WTC11 (cell line): ENCODE measurements at regions not wholly inside any gene's neighbourhood (a gene's known extent, or its start where the extent isn't known, plus 50 kb on each side); places are given as distances from the start of the nearest gene placed in this dataset.

Experiments used
- CBFB ChIP-seq: sonication (generic); formaldehyde crosslinking; IDR thresholded peaks from 2 replicates; pipeline ENCODE4 v1.8.1; 2022; ENCODE audit warnings: mild to moderate bottlenecking, low read depth, missing genetic modification reagents
- E2F4 ChIP-seq: sonication (generic); formaldehyde crosslinking; IDR thresholded peaks from 2 replicates; pipeline ENCODE4 v1.8.1; 2022; ENCODE audit warnings: low read depth, mild to moderate bottlenecking, moderate library complexity, missing genetic modification reagents, borderline replicate concordance
- FOXK1 ChIP-seq: sonication (generic); formaldehyde crosslinking; IDR thresholded peaks from 2 replicates; pipeline ENCODE4 v1.8.0; 2022; ENCODE audit warnings: mild to moderate bottlenecking, moderate library complexity, missing genetic modification reagents
- HMGA2 ChIP-seq: fragments of 250-450 bp; sonication (Bioruptor Pico); IDR thresholded peaks from 2 replicates; pipeline ENCODE4 v1.4.0; 2021; ENCODE audit warnings: mild to moderate bottlenecking, moderate library complexity
- KAT7 ChIP-seq: sonication (generic); formaldehyde crosslinking; IDR thresholded peaks from 2 replicates; pipeline ENCODE4 v1.8.1; 2023; ENCODE audit warnings: missing genetic modification reagents, mild to moderate bottlenecking, borderline replicate concordance
- NR1H2 ChIP-seq: sonication (generic); formaldehyde crosslinking; IDR thresholded peaks from 2 replicates; pipeline ENCODE4 v1.9.0; 2021; ENCODE audit warnings: mild to moderate bottlenecking, moderate library complexity, missing genetic modification reagents
- NR2C2 ChIP-seq: sonication (generic); formaldehyde crosslinking; IDR thresholded peaks from 2 replicates; pipeline ENCODE4 v1.8.0; 2022; ENCODE audit warnings: mild to moderate bottlenecking, missing genetic modification reagents
- TEAD4 ChIP-seq: sonication (generic); formaldehyde crosslinking; IDR thresholded peaks from 2 replicates; pipeline ENCODE4 v1.8.0; 2022; ENCODE audit warnings: mild to moderate bottlenecking, missing genetic modification reagents
- ZNF423 ChIP-seq: fragments of 250-450 bp; sonication (Bioruptor Pico); IDR thresholded peaks from 2 replicates; pipeline ENCODE4 v2.1.2; 2022; ENCODE audit warnings: mild to moderate bottlenecking, moderate library complexity
- TF ChIP-seq, protein P1 (sequence below): fragments of 200-600 bp; IDR thresholded peaks from 2 replicates; pipeline ENCODE4 v1.8.0; 2022; ENCODE audit warnings: antibody characterized with exemption
- TF ChIP-seq, protein P2 (sequence below): sonication (generic); formaldehyde crosslinking; IDR thresholded peaks from 2 replicates; pipeline ENCODE4 v1.8.0; 2022; ENCODE audit warnings: mild to moderate bottlenecking, missing genetic modification reagents

DNA sequence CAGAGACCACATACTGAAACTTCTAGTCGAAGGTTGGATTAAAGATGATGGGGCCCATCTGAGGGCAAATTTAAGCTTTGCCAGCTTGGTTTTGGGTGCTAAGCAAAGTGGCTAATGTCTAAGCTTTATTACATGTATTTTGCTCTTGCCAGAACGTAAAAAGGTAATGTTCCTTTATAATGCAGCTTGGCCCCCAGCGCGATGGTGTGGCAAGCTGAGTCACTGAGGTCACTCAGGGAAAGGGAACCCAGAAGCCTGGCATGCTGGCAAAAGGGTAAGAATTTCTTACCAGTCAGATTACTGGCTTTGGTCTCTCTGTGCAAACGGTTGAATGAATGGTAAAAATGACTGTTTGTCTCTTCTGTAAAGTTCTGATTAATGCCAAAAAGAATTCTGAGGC lies 158.3 kb upstream of the KCND2 start:
- TF ChIP-seq KAT7: no peak
- TF ChIP-seq, protein P1, sequence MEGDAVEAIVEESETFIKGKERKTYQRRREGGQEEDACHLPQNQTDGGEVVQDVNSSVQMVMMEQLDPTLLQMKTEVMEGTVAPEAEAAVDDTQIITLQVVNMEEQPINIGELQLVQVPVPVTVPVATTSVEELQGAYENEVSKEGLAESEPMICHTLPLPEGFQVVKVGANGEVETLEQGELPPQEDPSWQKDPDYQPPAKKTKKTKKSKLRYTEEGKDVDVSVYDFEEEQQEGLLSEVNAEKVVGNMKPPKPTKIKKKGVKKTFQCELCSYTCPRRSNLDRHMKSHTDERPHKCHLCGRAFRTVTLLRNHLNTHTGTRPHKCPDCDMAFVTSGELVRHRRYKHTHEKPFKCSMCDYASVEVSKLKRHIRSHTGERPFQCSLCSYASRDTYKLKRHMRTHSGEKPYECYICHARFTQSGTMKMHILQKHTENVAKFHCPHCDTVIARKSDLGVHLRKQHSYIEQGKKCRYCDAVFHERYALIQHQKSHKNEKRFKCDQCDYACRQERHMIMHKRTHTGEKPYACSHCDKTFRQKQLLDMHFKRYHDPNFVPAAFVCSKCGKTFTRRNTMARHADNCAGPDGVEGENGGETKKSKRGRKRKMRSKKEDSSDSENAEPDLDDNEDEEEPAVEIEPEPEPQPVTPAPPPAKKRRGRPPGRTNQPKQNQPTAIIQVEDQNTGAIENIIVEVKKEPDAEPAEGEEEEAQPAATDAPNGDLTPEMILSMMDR: no peak
- TF ChIP-seq NR1H2 (CRISPR knock-in tag): no peak
- TF ChIP-seq HMGA2 (CRISPR knock-in tag): no peak
- TF ChIP-seq NR2C2 (CRISPR knock-in tag): no peak
- TF ChIP-seq, protein P2, sequence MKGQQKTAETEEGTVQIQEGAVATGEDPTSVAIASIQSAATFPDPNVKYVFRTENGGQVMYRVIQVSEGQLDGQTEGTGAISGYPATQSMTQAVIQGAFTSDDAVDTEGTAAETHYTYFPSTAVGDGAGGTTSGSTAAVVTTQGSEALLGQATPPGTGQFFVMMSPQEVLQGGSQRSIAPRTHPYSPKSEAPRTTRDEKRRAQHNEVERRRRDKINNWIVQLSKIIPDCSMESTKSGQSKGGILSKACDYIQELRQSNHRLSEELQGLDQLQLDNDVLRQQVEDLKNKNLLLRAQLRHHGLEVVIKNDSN (CRISPR knock-in tag): no peak
- no peak for TF ChIP-seq E2F4 (CRISPR knock-in tag)
- no peak for TF ChIP-seq ZNF423 (CRISPR knock-in tag)
- TF ChIP-seq FOXK1 (CRISPR knock-in tag): no peak
- TF ChIP-seq TEAD4 (CRISPR knock-in tag): no peak
- no peak for TF ChIP-seq CBFB (CRISPR knock-in tag)
